IMR-90 (cell line): ENCODE measurements at regions not wholly inside any gene's neighbourhood (a gene's known extent, or its start where the extent isn't known, plus 50 kb on each side); places are given as distances from the start of the nearest gene placed in this dataset.

Experiments used
- ATAC-seq: fragments of 200-7000 bp; cut with Tn5 transposase; 2 replicates; pipeline ENCODE4 v1.9.1; 2020; ENCODE audit warnings: low read depth, mild to moderate bottlenecking, moderate library complexity
- BruUV-seq: library from RNA; stranded (reverse); fragments of 400-500 nt; replicated peaks from 2 replicates; lab custom pipeline; 2021; lab: Mats Ljungman, UMichigan
- CTCF ChIA-PET: fragments of 300-600 bp; formaldehyde crosslinking; extraction: SDS; loops from one replicate; lab custom pipeline; 2021; ENCODE audit warnings: antibody characterized with exemption; lab: Yijun Ruan, JAX
- POLR2A ChIA-PET: fragments of 300-600 bp; sonication (Branson Sonifier 250); formaldehyde crosslinking; loops from one replicate; lab custom pipeline; 2022; ENCODE audit warnings: antibody characterized with exemption; ENCODE audit not compliant: unreplicated experiment; lab: Charles Lee
- DNase-seq: peaks from one replicate; pipeline ENCODE4 v3.0.0; 2013
- H2AFZ ChIP-seq: replicated peaks from 2 replicates; pipeline ENCODE3; 2013; ENCODE audit warnings: low read length, mild to moderate bottlenecking; ENCODE audit not compliant: poor library complexity
- H2AK5ac ChIP-seq: 2 replicates; pipeline ENCODE4 v1.6.1; 2013; ENCODE audit warnings: low read depth, low read length, inconsistent platforms
- H2AK9ac ChIP-seq: replicated peaks from 2 replicates; pipeline ENCODE3; 2013; ENCODE audit warnings: mild to moderate bottlenecking, low read depth, low read length, moderate library complexity; ENCODE audit not compliant: poor library complexity
- H2BK120ac ChIP-seq: 2 replicates; pipeline ENCODE4 v1.6.1; 2013; ENCODE audit warnings: low read depth, low read length, inconsistent platforms
- H2BK15ac ChIP-seq: 3 replicates; pipeline ENCODE4 v1.6.1; 2013; ENCODE audit warnings: low read depth, low read length, inconsistent platforms
- H2BK20ac ChIP-seq: 2 replicates; pipeline ENCODE4 v1.6.1; 2013; ENCODE audit warnings: low read depth, mild to moderate bottlenecking, inconsistent platforms, low read length, moderate library complexity
- H2BK5ac ChIP-seq: 2 replicates; pipeline ENCODE4 v1.6.1; 2013; ENCODE audit warnings: mild to moderate bottlenecking, low read depth, low read length, inconsistent platforms; ENCODE audit not compliant: poor library complexity, severe bottlenecking
- H3K14ac ChIP-seq: replicated peaks from 2 replicates; pipeline ENCODE4 v1.6.1; 2013; ENCODE audit warnings: low read depth, low read length, inconsistent platforms
- H3K18ac ChIP-seq: 2 replicates; pipeline ENCODE4 v1.6.1; 2013; ENCODE audit warnings: low read depth, low read length, control low read depth
- H3K23ac ChIP-seq: 2 replicates; pipeline ENCODE4 v1.6.1; 2013; ENCODE audit warnings: low read depth, low read length, inconsistent platforms
- H3K27ac ChIP-seq: 2 replicates; pipeline ENCODE4 v1.5.1; 2013; ENCODE audit warnings: mild to moderate bottlenecking, control low read depth, low read length; ENCODE audit not compliant: insufficient read depth
- H3K27me3 ChIP-seq: 2 replicates; pipeline ENCODE4 v1.6.1; 2013; ENCODE audit warnings: low read length; ENCODE audit not compliant: control insufficient read depth, insufficient read depth
- H3K36me3 ChIP-seq: 2 replicates; pipeline ENCODE4 v1.6.1; 2013; ENCODE audit warnings: low read length, mixed read lengths; ENCODE audit not compliant: control insufficient read depth, insufficient read depth
- H3K4ac ChIP-seq: 2 replicates; pipeline ENCODE4 v1.6.1; 2013; ENCODE audit warnings: low read depth, low read length, inconsistent platforms
- H3K4me1 ChIP-seq: 2 replicates; pipeline ENCODE4 v1.6.1; 2013; ENCODE audit warnings: low read length, mixed read lengths; ENCODE audit not compliant: control insufficient read depth, insufficient read depth
- H3K4me2 ChIP-seq: 2 replicates; pipeline ENCODE4 v1.6.1; 2013; ENCODE audit warnings: low read depth, mild to moderate bottlenecking, control low read depth, low read length, moderate library complexity
- H3K4me3 ChIP-seq: 2 replicates; pipeline ENCODE4 v1.5.1; 2013; ENCODE audit warnings: low read depth, mild to moderate bottlenecking, control low read depth, low read length, moderate library complexity; ENCODE audit not compliant: insufficient read depth
- H3K56ac ChIP-seq: 2 replicates; pipeline ENCODE4 v1.6.1; 2013; ENCODE audit warnings: low read length, inconsistent platforms; ENCODE audit not compliant: insufficient read depth; ENCODE audit errors: extremely low read depth
- H3K79me1 ChIP-seq, 2 experiments: 2 replicates each; pipeline ENCODE4 v1.6.1; 2013; ENCODE audit warnings: low read length in 2 of 2, inconsistent platforms in 1 of 2, low read depth in 1 of 2
- H3K9ac ChIP-seq: 2 replicates; pipeline ENCODE4 v1.6.1; 2013; ENCODE audit warnings: low read depth, low read length, control low read depth
- H3K9me1 ChIP-seq: 2 replicates; pipeline ENCODE4 v1.6.1; 2013; ENCODE audit warnings: low read length, inconsistent platforms; ENCODE audit not compliant: insufficient read depth
- H3K9me3 ChIP-seq: 2 replicates; pipeline ENCODE4 v1.6.1; 2013; ENCODE audit warnings: low read length; ENCODE audit not compliant: control insufficient read depth, insufficient read depth
- H4K20me1 ChIP-seq: 2 replicates; pipeline ENCODE4 v1.6.1; 2013; ENCODE audit warnings: low read length, inconsistent platforms; ENCODE audit not compliant: insufficient read depth
- H4K5ac ChIP-seq: 2 replicates; pipeline ENCODE4 v1.6.1; 2013; ENCODE audit warnings: mild to moderate bottlenecking, low read depth, low read length, control low read depth
- H4K8ac ChIP-seq, 2 experiments: 2 replicates each; pipeline ENCODE4 v1.6.1; 2013; ENCODE audit warnings: low read depth in 2 of 2, low read length in 2 of 2, control low read depth in 1 of 2, inconsistent platforms in 1 of 2
- H4K91ac ChIP-seq: 2 replicates; pipeline ENCODE4 v1.6.1; 2013; ENCODE audit warnings: low read depth, low read length, inconsistent platforms; ENCODE audit not compliant: insufficient read depth
- BHLHE40 ChIP-seq: fragments of 150-350 bp; IDR thresholded peaks from 2 replicates; pipeline ENCODE4 v1.6.1; 2016; ENCODE audit warnings: mild to moderate bottlenecking, low read depth, low read length
- CEBPB ChIP-seq: IDR thresholded peaks from 2 replicates; pipeline ENCODE4 v1.6.1; 2012; ENCODE audit warnings: low read depth, low read length, improper control_type of control experiment
- CHD1 ChIP-seq: IDR thresholded peaks from 2 replicates; pipeline ENCODE4 v1.6.1; 2012; ENCODE audit warnings: low read depth, low read length, improper control_type of control experiment
- FOS ChIP-seq: fragments of 150-350 bp; IDR thresholded peaks from 2 replicates; pipeline ENCODE4 v1.6.1; 2016; ENCODE audit warnings: low read depth, low read length
- MAFK ChIP-seq: IDR thresholded peaks from 2 replicates; pipeline ENCODE4 v1.6.1; 2012; ENCODE audit warnings: low read depth, low read length, improper control_type of control experiment
- MAZ ChIP-seq: IDR thresholded peaks from 2 replicates; pipeline ENCODE4 v1.6.1; 2012; ENCODE audit warnings: low read depth, mild to moderate bottlenecking, low read length, improper control_type of control experiment, moderate library complexity, borderline replicate concordance
- MXI1 ChIP-seq: IDR thresholded peaks from 2 replicates; pipeline ENCODE4 v1.6.1; 2012; ENCODE audit warnings: low read depth, mild to moderate bottlenecking, low read length, moderate library complexity, borderline replicate concordance
- NFE2L2 ChIP-seq: fragments of 150-350 bp; IDR thresholded peaks from 2 replicates; pipeline ENCODE4 v1.6.1; 2016; ENCODE audit warnings: low read depth, mild to moderate bottlenecking, low read length
- POLR2A ChIP-seq: IDR thresholded peaks from 2 replicates; pipeline ENCODE4 v1.6.1; 2012; ENCODE audit warnings: mild to moderate bottlenecking, low read depth, low read length
- RAD21 ChIP-seq: IDR thresholded peaks from 2 replicates; pipeline ENCODE4 v1.6.1; 2012; ENCODE audit warnings: low read length, improper control_type of control experiment
- RCOR1 ChIP-seq: IDR thresholded peaks from 2 replicates; pipeline ENCODE4 v1.6.1; 2012; ENCODE audit warnings: mild to moderate bottlenecking, low read length, improper control_type of control experiment; ENCODE audit not compliant: insufficient replicate concordance
- RFX5 ChIP-seq: IDR thresholded peaks from 2 replicates; pipeline ENCODE4 v1.8.0; 2012; ENCODE audit warnings: low read depth, mild to moderate bottlenecking, low read length, moderate library complexity
- SMC3 ChIP-seq: fragments of 150-350 bp; IDR thresholded peaks from 2 replicates; pipeline ENCODE4 v1.6.1; 2016; ENCODE audit warnings: low read depth, mild to moderate bottlenecking, antibody characterized with exemption, low read length, moderate library complexity
- WGBS, 2 experiments: methylation state at CpG; one replicate each; pipeline versions ENCODE4 v1.1.5 to v1.1.7; 2013; ENCODE audit warnings: missing lambda C conversion rate in 2 of 2; ENCODE audit not compliant: insufficient read length in 1 of 2; ENCODE audit errors: extremely low coverage in 2 of 2; 5-methylcytosine and 5-hydroxymethylcytosine counted together
- dilution Hi-C: fragments of 300-500 bp; cut with HindIII; formaldehyde crosslinking; loops from one replicate; pipeline ENCODE4 v1.14.3; 2018; ENCODE audit warnings: low sequenced_read_pairs; ENCODE audit not compliant: unreplicated experiment
- in situ Hi-C: fragments of 300-500 bp; cut with MboI; formaldehyde crosslinking; loops from 3 replicates; pipeline ENCODE4 v1.14.3; 2019; ENCODE audit warnings: low sequenced_read_pairs, inconsistent platforms, mixed read lengths
- intact Hi-C: fragments of 100-400 bp; cut with micrococcal nuclease; formaldehyde crosslinking; loops from 2 replicates; pipeline ENCODE4 v1.10.0; 2022
- TF ChIP-seq, protein P1 (sequence below): fragments of 150-350 bp; IDR thresholded peaks from 2 replicates; pipeline ENCODE4 v1.6.1; 2016; ENCODE audit warnings: low read depth, mild to moderate bottlenecking, low read length, moderate library complexity, borderline replicate concordance
- TF ChIP-seq, protein P2 (sequence below): fragments of 150-350 bp; IDR thresholded peaks from 2 replicates; pipeline ENCODE4 v1.6.1; 2017; ENCODE audit warnings: mild to moderate bottlenecking, antibody characterized with exemption, low read length, low read depth
- TF ChIP-seq, protein P3 (sequence below): conservative IDR thresholded peaks from 2 replicates; pipeline ENCODE4 v1.5.1; 2012; ENCODE audit warnings: mild to moderate bottlenecking, low read depth, low read length, improper control_type of control experiment

DNA sequence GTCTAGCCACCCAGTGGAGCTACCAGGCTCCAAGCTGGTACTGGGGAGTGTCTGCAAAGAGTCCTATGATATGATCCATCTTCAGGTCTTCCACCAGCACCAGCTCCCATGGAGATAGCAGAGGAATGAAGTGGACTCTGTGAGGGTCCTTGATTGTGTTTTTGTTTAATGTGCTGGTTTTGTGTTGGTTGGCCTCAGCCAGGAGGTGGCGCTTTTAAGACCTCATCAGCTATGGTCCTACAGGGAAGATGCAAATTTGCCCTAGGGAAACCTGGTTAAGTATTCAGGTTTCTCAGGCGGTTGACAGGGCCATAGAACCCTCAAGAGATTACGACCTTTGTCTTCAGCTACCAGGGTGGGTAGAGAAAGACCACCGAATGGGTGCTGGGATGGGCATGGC lies 1141.1 kb downstream of the STIM2 start:
- Histone ChIP-seq H2AFZ (no peak overlapping the region), H4K5ac (no peak overlapping the region), H3K9me1 (no peaks in the 10 kb centered on the region), H3K23ac (no peak overlapping the region), H2AK9ac (no peak overlapping the region), H4K20me1 (no peaks in the 10 kb centered on the region), H3K18ac (no peak overlapping the region), H3K9me3 (no peaks in the 10 kb centered on the region), H3K4me1 (no peaks in the 10 kb centered on the region), H3K9ac (no peak overlapping the region), H2AK5ac (no peak overlapping the region), H4K91ac (no peak overlapping the region), H3K27me3 (no peaks in the 10 kb centered on the region), H2BK20ac (no peak overlapping the region), H3K79me1 (no peaks in the 10 kb centered on the region), H4K8ac (no peak overlapping the region), H3K27ac (no peak overlapping the region), H3K4ac (no peak overlapping the region), H2BK120ac (no peak overlapping the region), H3K4me2 (no peak overlapping the region), H3K56ac (no peak overlapping the region), H2BK5ac (no peak overlapping the region), H3K4me3 (no peak overlapping the region), H3K14ac (no peak overlapping the region), H3K36me3 (no peaks in the 10 kb centered on the region), H2BK15ac (no peak overlapping the region)
- ChIA-PET POLR2A (no interaction called here), CTCF (no interaction called here)
- DNase-seq (no peak), ATAC-seq (no peak)
- intact Hi-C loops (no loop called here), dilution Hi-C loops (no loop called here), in situ Hi-C loops (no loop called here)
- TF ChIP-seq NFE2L2 (no peak), CEBPB (no peak), MAZ (no peak), MAFK (no peak), RFX5 (no peak), POLR2A (no peak), SMC3 (no peak), BHLHE40 (no peak), RCOR1 (no peak), RAD21 (no peak), FOS (no peak), MXI1 (no peak), CHD1 (no peak)
- TF ChIP-seq, protein P1, sequence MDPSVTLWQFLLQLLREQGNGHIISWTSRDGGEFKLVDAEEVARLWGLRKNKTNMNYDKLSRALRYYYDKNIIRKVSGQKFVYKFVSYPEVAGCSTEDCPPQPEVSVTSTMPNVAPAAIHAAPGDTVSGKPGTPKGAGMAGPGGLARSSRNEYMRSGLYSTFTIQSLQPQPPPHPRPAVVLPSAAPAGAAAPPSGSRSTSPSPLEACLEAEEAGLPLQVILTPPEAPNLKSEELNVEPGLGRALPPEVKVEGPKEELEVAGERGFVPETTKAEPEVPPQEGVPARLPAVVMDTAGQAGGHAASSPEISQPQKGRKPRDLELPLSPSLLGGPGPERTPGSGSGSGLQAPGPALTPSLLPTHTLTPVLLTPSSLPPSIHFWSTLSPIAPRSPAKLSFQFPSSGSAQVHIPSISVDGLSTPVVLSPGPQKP = no peak
- TF ChIP-seq, protein P2, sequence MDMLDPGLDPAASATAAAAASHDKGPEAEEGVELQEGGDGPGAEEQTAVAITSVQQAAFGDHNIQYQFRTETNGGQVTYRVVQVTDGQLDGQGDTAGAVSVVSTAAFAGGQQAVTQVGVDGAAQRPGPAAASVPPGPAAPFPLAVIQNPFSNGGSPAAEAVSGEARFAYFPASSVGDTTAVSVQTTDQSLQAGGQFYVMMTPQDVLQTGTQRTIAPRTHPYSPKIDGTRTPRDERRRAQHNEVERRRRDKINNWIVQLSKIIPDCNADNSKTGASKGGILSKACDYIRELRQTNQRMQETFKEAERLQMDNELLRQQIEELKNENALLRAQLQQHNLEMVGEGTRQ = no peak
- TF ChIP-seq, protein P3, sequence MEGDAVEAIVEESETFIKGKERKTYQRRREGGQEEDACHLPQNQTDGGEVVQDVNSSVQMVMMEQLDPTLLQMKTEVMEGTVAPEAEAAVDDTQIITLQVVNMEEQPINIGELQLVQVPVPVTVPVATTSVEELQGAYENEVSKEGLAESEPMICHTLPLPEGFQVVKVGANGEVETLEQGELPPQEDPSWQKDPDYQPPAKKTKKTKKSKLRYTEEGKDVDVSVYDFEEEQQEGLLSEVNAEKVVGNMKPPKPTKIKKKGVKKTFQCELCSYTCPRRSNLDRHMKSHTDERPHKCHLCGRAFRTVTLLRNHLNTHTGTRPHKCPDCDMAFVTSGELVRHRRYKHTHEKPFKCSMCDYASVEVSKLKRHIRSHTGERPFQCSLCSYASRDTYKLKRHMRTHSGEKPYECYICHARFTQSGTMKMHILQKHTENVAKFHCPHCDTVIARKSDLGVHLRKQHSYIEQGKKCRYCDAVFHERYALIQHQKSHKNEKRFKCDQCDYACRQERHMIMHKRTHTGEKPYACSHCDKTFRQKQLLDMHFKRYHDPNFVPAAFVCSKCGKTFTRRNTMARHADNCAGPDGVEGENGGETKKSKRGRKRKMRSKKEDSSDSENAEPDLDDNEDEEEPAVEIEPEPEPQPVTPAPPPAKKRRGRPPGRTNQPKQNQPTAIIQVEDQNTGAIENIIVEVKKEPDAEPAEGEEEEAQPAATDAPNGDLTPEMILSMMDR = no peak
- no CpG with 5 or more reads among the region's 4 CpGs for WGBS, 2 experiments
- no TSS peak for BruUV-seq
